Natural killer cell (primary cell): ENCODE measurements at regions not wholly inside any gene's neighbourhood (a gene's known extent, or its start where the extent isn't known, plus 50 kb on each side); places are given as distances from the start of the nearest gene placed in this dataset.

ENCODE experiments used
- ATAC-seq, 3 donors: fragments of 150-1000 bp in 2 of 3; fragments of 200-7000 bp in 1 of 3; cut with Tn5 transposase; 1 replicate in 1 of 3; 2 replicates in 2 of 3; pipeline ENCODE4 v1.10.0; 2021; ENCODE audit warnings: mild to moderate bottlenecking in 2 of 3, moderate library complexity in 2 of 3
- DNase-seq, 2 donors: peaks; one replicate each; pipeline versions ENCODE4 v3.0.0 to v3.0.0-alpha.2; 2013 to 2021; ENCODE audit warnings: mixed read lengths in 1 of 2
- H3K27ac ChIP-seq: one replicate; pipeline ENCODE4 v1.5.1; 2013; ENCODE audit warnings: mild to moderate bottlenecking, low read length
- H3K27me3 ChIP-seq: one replicate; pipeline ENCODE4 v1.6.1; 2013; ENCODE audit warnings: low read length; ENCODE audit not compliant: control insufficient read depth, insufficient read depth
- H3K36me3 ChIP-seq: one replicate; pipeline ENCODE4 v1.6.1; 2013; ENCODE audit warnings: low read length; ENCODE audit not compliant: control insufficient read depth, insufficient read depth
- H3K4me1 ChIP-seq: one replicate; pipeline ENCODE4 v1.6.1; 2013; ENCODE audit warnings: low read length; ENCODE audit not compliant: control insufficient read depth, insufficient read depth
- H3K4me3 ChIP-seq: one replicate; pipeline ENCODE4 v1.5.1; 2013; ENCODE audit warnings: low read length
- H3K9me3 ChIP-seq: one replicate; pipeline ENCODE4 v1.6.1; 2013; ENCODE audit warnings: low read length; ENCODE audit not compliant: control insufficient read depth, insufficient read depth
- H3K27ac Mint-ChIP-seq, 2 donors: one replicate each; pipeline ENCODE4 v1.8.0; 2022; ENCODE audit warnings: mild to moderate bottlenecking in 2 of 2, mixed read lengths in 2 of 2, moderate library complexity in 1 of 2
- H3K27me3 Mint-ChIP-seq, 2 donors: one replicate each; pipeline ENCODE4 v1.8.0; 2022; ENCODE audit warnings: low read depth in 2 of 2, mixed read lengths in 2 of 2
- H3K36me3 Mint-ChIP-seq: one replicate; pipeline ENCODE4 v1.8.0; 2022; ENCODE audit warnings: mixed read lengths
- H3K4me1 Mint-ChIP-seq, 2 donors: one replicate each; pipeline ENCODE4 v1.8.0; 2022; ENCODE audit warnings: mixed read lengths in 2 of 2
- H3K4me3 Mint-ChIP-seq: one replicate; pipeline ENCODE4 v1.8.0; 2022; ENCODE audit warnings: mild to moderate bottlenecking, moderate library complexity, mixed read lengths
- H3K9me3 Mint-ChIP-seq, 2 donors: one replicate each; pipeline ENCODE4 v1.8.0; 2022; ENCODE audit warnings: mixed read lengths in 2 of 2
- WGBS: methylation state at CpG from one replicate; pipeline ENCODE4 v1.1.7; 2013; ENCODE audit warnings: missing lambda C conversion rate; ENCODE audit not compliant: insufficient coverage; 5-methylcytosine and 5-hydroxymethylcytosine counted together
- intact Hi-C: fragments of 100-400 bp; cut with micrococcal nuclease; formaldehyde crosslinking; loops from one replicate; pipeline ENCODE4 v1.14.2; 2022
- TF ChIP-seq, protein P1 (sequence below): fragments of 200-600 bp; IDR thresholded peaks from one replicate; pipeline ENCODE4 v1.8.0; 2022; ENCODE audit warnings: antibody characterized with exemption

DNA sequence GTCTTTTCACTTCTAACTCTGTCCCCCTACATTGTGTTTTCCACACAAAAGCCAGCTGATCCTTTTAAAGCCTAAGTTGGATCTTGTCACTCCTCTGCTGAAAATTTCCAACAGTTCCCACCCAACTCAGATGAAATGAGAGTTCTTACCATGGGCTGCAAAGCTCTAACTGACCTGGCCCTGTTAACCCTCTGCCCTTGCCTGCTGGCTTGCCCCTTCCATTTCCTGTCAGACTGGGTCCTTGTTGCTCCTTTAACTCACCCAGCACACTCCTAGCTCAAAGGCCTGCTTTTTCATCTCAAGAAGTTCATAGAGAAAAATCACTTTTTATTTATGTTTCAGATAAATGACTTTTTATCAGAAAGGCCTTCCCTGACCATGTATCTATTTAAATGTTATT lies 66.5 kb upstream of the HEY2 start:
- Mint-ChIP-seq H3K27ac (no peak overlapping the region), H3K4me1 (no peaks in the 10 kb centered on the region), H3K36me3 (no peaks in the 10 kb centered on the region), H3K27me3 (peaks cover 32 to 69% of the 10 kb centered on the region in 2 donors), H3K9me3 (no peaks in the 10 kb centered on the region), H3K4me3 (no peak overlapping the region)
- no peak for ATAC-seq
- peaks cover 3% of the 10 kb centered on the region for H3K27me3 ChIP-seq
- TF ChIP-seq, protein P1, sequence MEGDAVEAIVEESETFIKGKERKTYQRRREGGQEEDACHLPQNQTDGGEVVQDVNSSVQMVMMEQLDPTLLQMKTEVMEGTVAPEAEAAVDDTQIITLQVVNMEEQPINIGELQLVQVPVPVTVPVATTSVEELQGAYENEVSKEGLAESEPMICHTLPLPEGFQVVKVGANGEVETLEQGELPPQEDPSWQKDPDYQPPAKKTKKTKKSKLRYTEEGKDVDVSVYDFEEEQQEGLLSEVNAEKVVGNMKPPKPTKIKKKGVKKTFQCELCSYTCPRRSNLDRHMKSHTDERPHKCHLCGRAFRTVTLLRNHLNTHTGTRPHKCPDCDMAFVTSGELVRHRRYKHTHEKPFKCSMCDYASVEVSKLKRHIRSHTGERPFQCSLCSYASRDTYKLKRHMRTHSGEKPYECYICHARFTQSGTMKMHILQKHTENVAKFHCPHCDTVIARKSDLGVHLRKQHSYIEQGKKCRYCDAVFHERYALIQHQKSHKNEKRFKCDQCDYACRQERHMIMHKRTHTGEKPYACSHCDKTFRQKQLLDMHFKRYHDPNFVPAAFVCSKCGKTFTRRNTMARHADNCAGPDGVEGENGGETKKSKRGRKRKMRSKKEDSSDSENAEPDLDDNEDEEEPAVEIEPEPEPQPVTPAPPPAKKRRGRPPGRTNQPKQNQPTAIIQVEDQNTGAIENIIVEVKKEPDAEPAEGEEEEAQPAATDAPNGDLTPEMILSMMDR: no peak
- no peak for DNase-seq
- H3K9me3 ChIP-seq: no peaks in the 10 kb centered on the region
- no peak overlapping the region for H3K27ac ChIP-seq
- no peaks in the 10 kb centered on the region for H3K36me3 ChIP-seq
- H3K4me3 ChIP-seq: no peak overlapping the region
- intact Hi-C loops: no loop called here
- H3K4me1 ChIP-seq: no peaks in the 10 kb centered on the region

DNA sequence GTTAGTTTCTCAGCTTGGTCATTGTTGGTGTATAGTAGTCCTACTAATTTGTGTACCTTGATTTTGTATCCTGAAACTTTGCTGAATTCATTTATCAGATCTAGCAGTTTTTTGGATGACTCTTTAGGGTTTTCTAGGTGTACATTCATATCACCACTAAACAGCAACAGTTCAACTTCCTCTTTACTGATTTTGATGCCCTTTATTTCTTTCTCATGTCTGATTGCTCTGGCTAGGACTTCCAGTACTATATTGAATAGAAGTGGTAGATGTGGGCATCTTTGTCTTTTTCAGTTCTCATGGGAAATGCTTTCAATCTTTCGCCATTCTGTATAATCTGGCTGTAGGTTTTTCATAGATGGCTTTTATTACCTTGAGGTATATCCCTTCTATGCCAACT lies 61.3 kb upstream of the HEY2 start:
- peaks cover 30 to 75% of the 10 kb centered on the region in 2 donors for H3K27me3 Mint-ChIP-seq
- TF ChIP-seq, protein P1: no peak
- no peak for ATAC-seq
- Histone ChIP-seq H3K4me3 (no peak overlapping the region), H3K27me3 (peaks cover 6% of the 10 kb centered on the region), H3K27ac (no peak overlapping the region), H3K9me3 (peaks cover 4% of the 10 kb centered on the region), H3K4me1 (no peaks in the 10 kb centered on the region), H3K36me3 (no peaks in the 10 kb centered on the region)
- H3K4me1 Mint-ChIP-seq: no peaks in the 10 kb centered on the region
- H3K4me3 Mint-ChIP-seq: no peak overlapping the region
- H3K36me3 Mint-ChIP-seq: peaks cover 15% of the 10 kb centered on the region
- intact Hi-C loops: no loop called here
- no peak for DNase-seq
- H3K9me3 Mint-ChIP-seq: peaks cover 0 to 4% of the 10 kb centered on the region in 2 donors
- H3K27ac Mint-ChIP-seq: no peak overlapping the region
- 100% methylated on average over 1 of the region's 1 CpG for WGBS

DNA sequence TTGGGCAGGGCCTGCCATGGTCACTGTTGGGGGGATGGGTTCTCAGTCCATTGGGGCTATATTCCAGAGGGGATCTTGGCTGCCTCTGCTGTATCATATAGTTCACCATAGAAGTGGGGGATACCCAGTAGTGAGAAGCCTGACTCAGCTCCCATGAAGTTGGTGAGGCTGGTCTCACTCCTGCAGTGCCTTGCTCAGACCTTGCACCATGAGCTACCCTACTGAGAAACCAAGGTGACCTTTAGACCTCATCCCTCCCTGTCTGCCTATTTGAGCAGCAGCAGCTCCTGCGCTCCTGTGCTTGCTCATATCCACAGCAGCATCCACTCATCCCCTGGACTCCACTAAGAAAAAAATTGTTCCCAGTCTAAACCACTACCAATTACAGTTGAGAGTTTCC lies 56.0 kb upstream of the HEY2 start:
- intact Hi-C loops: no loop called here
- H3K9me3 ChIP-seq: peaks cover 4% of the 10 kb centered on the region
- WGBS: 27% methylated on average over 1 of the region's 1 CpG
- peaks cover 20 to 60% of the 10 kb centered on the region in 2 donors for H3K27me3 Mint-ChIP-seq
- H3K4me3 ChIP-seq: no peak overlapping the region
- H3K36me3 ChIP-seq: no peaks in the 10 kb centered on the region
- DNase-seq (no peak), ATAC-seq (no peak)
- no peaks in the 10 kb centered on the region for H3K4me1 Mint-ChIP-seq
- H3K27ac ChIP-seq: no peak overlapping the region
- H3K4me1 ChIP-seq: no peaks in the 10 kb centered on the region
- H3K27me3 ChIP-seq: peaks cover 2% of the 10 kb centered on the region
- no peak overlapping the region for H3K27ac Mint-ChIP-seq
- no peak overlapping the region for H3K4me3 Mint-ChIP-seq
- H3K36me3 Mint-ChIP-seq: peaks cover 15% of the 10 kb centered on the region
- TF ChIP-seq, protein P1: no peak
- peaks cover 0 to 4% of the 10 kb centered on the region in 2 donors for H3K9me3 Mint-ChIP-seq

DNA sequence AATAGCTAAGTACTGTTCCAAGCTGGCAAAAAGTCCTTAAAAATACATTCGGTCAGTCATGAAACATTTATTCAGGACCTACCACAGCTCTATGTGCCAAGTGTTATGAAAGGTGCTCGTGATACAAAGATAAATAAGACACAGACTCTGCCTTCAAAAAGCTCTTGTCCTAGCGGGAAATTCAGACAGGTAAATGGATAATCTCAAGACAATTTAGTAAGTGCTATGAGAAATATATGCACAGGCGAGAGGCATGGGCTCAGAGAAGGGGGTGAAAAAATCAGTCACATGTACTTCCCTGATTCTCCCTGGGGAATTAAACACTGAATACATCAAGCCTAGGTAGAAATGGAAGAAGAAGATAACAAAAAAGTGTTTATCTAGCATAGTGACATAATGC lies 49.8 kb upstream of the HEY2 start:
- peaks cover 16 to 36% of the 10 kb centered on the region in 2 donors for H3K27me3 Mint-ChIP-seq

More for the DNA sequence above, 49.8 kb upstream of the HEY2 start:
- DNase-seq: no peak
- WGBS: 76% methylated on average over 4 of the region's 4 CpGs
- Histone ChIP-seq H3K4me3 (no peak overlapping the region), H3K4me1 (no peaks in the 10 kb centered on the region), H3K36me3 (no peaks in the 10 kb centered on the region), H3K9me3 (no peaks in the 10 kb centered on the region), H3K27ac (no peak overlapping the region), H3K27me3 (no peaks in the 10 kb centered on the region)
- TF ChIP-seq, protein P1: no peak
- H3K36me3 Mint-ChIP-seq: no peaks in the 10 kb centered on the region
- H3K27ac Mint-ChIP-seq: no peak overlapping the region
- H3K4me3 Mint-ChIP-seq: no peak overlapping the region
- intact Hi-C loops: no loop called here
- no peaks in the 10 kb centered on the region for H3K9me3 Mint-ChIP-seq
- H3K4me1 Mint-ChIP-seq: no peaks in the 10 kb centered on the region
- ATAC-seq: no peak
